HCT116 (cell line): ENCODE measurements at regions not wholly inside any gene's neighbourhood (a gene's known extent, or its start where the extent isn't known, plus 50 kb on each side); places are given as distances from the start of the nearest gene placed in this dataset.

Experiments
- ATAC-seq: fragments of 200-7000 bp; cut with Tn5 transposase; 2 replicates; pipeline ENCODE4 v1.9.1; 2020; ENCODE audit warnings: mild to moderate bottlenecking, moderate library complexity
- BruUV-seq: library from RNA; stranded (reverse); fragments of 400-500 nt; replicated peaks from 2 replicates; lab custom pipeline; 2021; lab: Mats Ljungman, UMichigan
- CTCF ChIA-PET: fragments of 300-600 bp; sonication (Branson Sonifier 250); formaldehyde crosslinking; loops from one replicate; lab custom pipeline; 2021; ENCODE audit warnings: antibody characterized with exemption; lab: Charles Lee
- POLR2A ChIA-PET: fragments of 300-600, 350-600 bp; sonication (Branson Sonifier 250); formaldehyde crosslinking; loops from one replicate; lab custom pipeline; 2021; ENCODE audit warnings: antibody characterized with exemption; lab: Charles Lee
- RAD21 ChIA-PET, 2 experiments: fragments of 300-600 bp; sonication (Branson Sonifier 250); formaldehyde crosslinking; loops; one replicate each; lab custom pipeline; 2023; ENCODE audit warnings: low total read pairs in 2 of 2; ENCODE audit not compliant: uncharacterized antibody in 2 of 2, unreplicated experiment in 2 of 2, low non-redundant PET in 1 of 2; lab: Charles Lee
- DNase-seq: peaks from one replicate; pipeline ENCODE4 v3.0.0-alpha.2; 2010; ENCODE audit warnings: low read depth, low spot score
- H2AFZ ChIP-seq: fragments of 200-600 bp; shearing (Covaris generic), sonication (generic); 2 replicates; pipeline ENCODE4 v1.6.1; 2017; ENCODE audit warnings: low read depth, mixed run types, mixed read lengths, antibody characterized with exemption, low read length; ENCODE audit not compliant: poor library complexity, severe bottlenecking
- H3K27ac ChIP-seq: 2 replicates; pipeline ENCODE4 v1.5.1; 2012; ENCODE audit warnings: low read depth, low read length
- H3K27me3 ChIP-seq: fragments of 200-600 bp; sonication (generic); 2 replicates; pipeline ENCODE4 v1.6.1; 2016; ENCODE audit warnings: mixed run types, low read length, mixed read lengths; ENCODE audit not compliant: insufficient read depth
- H3K36me3 ChIP-seq, 2 experiments: fragments of 200-500 bp in 1 of 2; fragments of 200-600 bp in 1 of 2; sonication (Bioruptor generic) in 1 of 2; sonication (generic) in 1 of 2; 2 replicates each; pipeline versions ENCODE4 v1.5.1 to v1.6.1; 2014 to 2016; ENCODE audit warnings: low read length in 2 of 2, inconsistent platforms in 1 of 2, mixed read lengths in 1 of 2, mixed run types in 1 of 2; ENCODE audit not compliant: insufficient read depth in 2 of 2, control insufficient read depth in 1 of 2
- H3K4me1 ChIP-seq, 2 experiments: fragments of 200-600 bp in 1 of 2; sonication (generic) in 1 of 2; 2 replicates each; pipeline versions ENCODE4 v1.5.1 to v1.6.1; 2012 to 2017; ENCODE audit warnings: low read length in 2 of 2, inconsistent platforms in 1 of 2, mild to moderate bottlenecking in 1 of 2, mixed read lengths in 1 of 2, mixed run types in 1 of 2, moderate library complexity in 1 of 2; ENCODE audit not compliant: insufficient read depth in 2 of 2, control insufficient read depth in 1 of 2
- H3K4me2 ChIP-seq: fragments of 200-600 bp; sonication (generic); 2 replicates; pipeline ENCODE4 v1.6.1; 2017; ENCODE audit warnings: mixed run types, low read length, mixed read lengths
- H3K4me3 ChIP-seq, 2 experiments: fragments of 200-600 bp in 1 of 2; sonication (generic) in 1 of 2; replicated peaks in 1 of 2; 2 replicates each; pipeline ENCODE4 v1.5.1; 2011 to 2016; ENCODE audit warnings: low read length in 2 of 2, control low read depth in 1 of 2, low read depth in 1 of 2, mild to moderate bottlenecking in 1 of 2, mixed read lengths in 1 of 2, mixed run types in 1 of 2
- H3K79me2 ChIP-seq: fragments of 200-600 bp; sonication (generic); 2 replicates; pipeline ENCODE4 v1.6.1; 2017; ENCODE audit warnings: mild to moderate bottlenecking, mixed run types, low read length, moderate library complexity, mixed read lengths; ENCODE audit not compliant: insufficient read depth
- H3K9ac ChIP-seq: fragments of 200-600 bp; sonication (generic); 2 replicates; pipeline ENCODE4 v1.6.1; 2016; ENCODE audit warnings: low read length, mixed read lengths
- H3K9me2 ChIP-seq: fragments of 200-600 bp; sonication (generic), shearing (Covaris generic); 2 replicates; pipeline ENCODE4 v1.6.1; 2017; ENCODE audit warnings: mixed run types, mild to moderate bottlenecking, moderate library complexity; ENCODE audit not compliant: insufficient read depth
- H3K9me3 ChIP-seq, 2 experiments: fragments of 200-500 bp in 1 of 2; fragments of 200-600 bp in 1 of 2; sonication (Bioruptor generic) in 1 of 2; sonication (generic) in 1 of 2; 2 replicates each; pipeline ENCODE4 v1.6.1; 2014 to 2017; ENCODE audit warnings: low read length in 2 of 2, mixed read lengths in 2 of 2, inconsistent platforms in 1 of 2, low read depth in 1 of 2, mild to moderate bottlenecking in 1 of 2, mixed run types in 1 of 2, moderate library complexity in 1 of 2; ENCODE audit not compliant: control insufficient read depth in 1 of 2, insufficient read depth in 1 of 2
- H4K20me1 ChIP-seq: fragments of 200-600 bp; sonication (generic), shearing (Covaris generic); 2 replicates; pipeline ENCODE4 v1.6.1; 2017; ENCODE audit warnings: mixed run types, mild to moderate bottlenecking, moderate library complexity; ENCODE audit not compliant: insufficient read depth
- CBX3 ChIP-seq: IDR thresholded peaks from 2 replicates; pipeline ENCODE4 v1.6.1; 2012; ENCODE audit warnings: low read depth
- CEBPB ChIP-seq: IDR thresholded peaks from 2 replicates; pipeline ENCODE4 v1.6.1; 2012; ENCODE audit warnings: low read depth
- EGR1 ChIP-seq: IDR thresholded peaks from 2 replicates; pipeline ENCODE4 v1.6.1; 2012; ENCODE audit warnings: low read depth
- ELF1 ChIP-seq: IDR thresholded peaks from 2 replicates; pipeline ENCODE4 v1.6.1; 2012; ENCODE audit warnings: low read depth, borderline replicate concordance
- FOSL1 ChIP-seq: IDR thresholded peaks from 2 replicates; pipeline ENCODE4 v1.6.1; 2012; ENCODE audit warnings: low read depth
- JUND ChIP-seq: IDR thresholded peaks from 2 replicates; pipeline ENCODE4 v1.6.1; 2012
- POLR2A ChIP-seq: IDR thresholded peaks from 2 replicates; pipeline ENCODE4 v1.7.0; 2011; ENCODE audit warnings: borderline replicate concordance; ENCODE audit not compliant: insufficient read depth, insufficient read length; ENCODE audit errors: extremely low read depth
- POLR2AphosphoS5 ChIP-seq: IDR thresholded peaks from 2 replicates; pipeline ENCODE4 v1.6.1; 2011; ENCODE audit warnings: mild to moderate bottlenecking, low read depth, low read length, moderate library complexity
- RAD21 ChIP-seq: IDR thresholded peaks from 2 replicates; pipeline ENCODE4 v1.6.1; 2012; ENCODE audit warnings: low read depth, mild to moderate bottlenecking
- SIN3A ChIP-seq: IDR thresholded peaks from 2 replicates; pipeline ENCODE4 v1.6.1; 2012; ENCODE audit warnings: low read depth
- SP1 ChIP-seq: IDR thresholded peaks from 2 replicates; pipeline ENCODE4 v1.6.1; 2012; ENCODE audit warnings: low read depth
- SRF ChIP-seq: IDR thresholded peaks from 2 replicates; pipeline ENCODE4 v1.6.1; 2012; ENCODE audit warnings: low read depth
- TCF7L2 ChIP-seq: IDR thresholded peaks from 2 replicates; pipeline ENCODE4 v1.7.0; 2011; ENCODE audit warnings: borderline replicate concordance, inconsistent platforms; ENCODE audit not compliant: insufficient read depth, insufficient read length; ENCODE audit errors: extremely low read depth
- ZNF274 ChIP-seq: fragments of 200-500 bp; sonication (Bioruptor generic); IDR thresholded peaks from 2 replicates; pipeline ENCODE4 v1.6.1; 2014; ENCODE audit warnings: mild to moderate bottlenecking, low read depth, low read length, inconsistent platforms
- intact Hi-C: fragments of 100-400 bp; cut with micrococcal nuclease; formaldehyde crosslinking; loops from 2 replicates; pipeline ENCODE4 v1.10.0; 2022
- TF ChIP-seq, protein P1 (sequence below): IDR thresholded peaks from 2 replicates; pipeline ENCODE4 v1.6.1; 2012; ENCODE audit warnings: low read depth
- TF ChIP-seq, protein P2 (sequence below): IDR thresholded peaks from 2 replicates; pipeline ENCODE4 v1.6.1; 2012
- TF ChIP-seq, protein P3 (sequence below), 3 experiments: fragments of 200-600 bp in 1 of 3; sonication (generic) in 1 of 3; IDR thresholded peaks in 2 of 3; conservative IDR thresholded peaks in 1 of 3; 2 replicates each; pipeline ENCODE4 v1.5.1; 2012 to 2017; ENCODE audit warnings: low read depth in 2 of 3, low read length in 2 of 3, antibody characterized with exemption in 1 of 3, borderline replicate concordance in 1 of 3, control low read depth in 1 of 3, mild to moderate bottlenecking in 1 of 3, mixed read lengths in 1 of 3, mixed run types in 1 of 3, moderate library complexity in 1 of 3; ENCODE audit not compliant: insufficient read depth in 1 of 3

DNA sequence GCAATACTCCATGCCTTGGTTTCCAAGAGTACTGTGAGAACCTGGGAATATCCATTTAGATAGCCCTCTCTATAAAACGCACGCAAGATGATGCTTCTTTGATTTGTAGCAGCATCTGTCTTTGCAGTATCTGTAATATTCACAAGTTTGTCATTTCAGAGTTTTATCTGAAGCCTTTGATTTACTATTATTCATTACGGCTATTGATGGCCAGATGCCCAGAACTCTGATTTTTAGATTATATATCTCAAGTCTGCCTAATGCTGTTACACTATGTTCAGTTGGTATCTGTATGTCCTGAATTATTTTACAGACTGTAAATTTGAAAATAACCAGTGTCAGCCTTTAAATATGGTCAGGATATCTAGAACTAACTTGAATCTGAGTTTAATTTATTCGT lies 233.3 kb downstream of the FAM170A start:
- no peak overlapping the region for H3K9ac ChIP-seq
- H3K27ac ChIP-seq: no peak overlapping the region
- H3K79me2 ChIP-seq: no peaks in the 10 kb centered on the region
- H3K4me1 ChIP-seq: 0 out of 4 replicates have a peak, but pooled peaks cover 0 to 2% of the 10 kb centered on the region in 2 experiments
- ATAC-seq: no peak
- H3K4me2 ChIP-seq: no peak overlapping the region
- H2AFZ ChIP-seq: no peak overlapping the region
- H3K4me3 ChIP-seq: no peak overlapping the region
- CTCF ChIA-PET: no interaction called here
- no peaks in the 10 kb centered on the region for H3K9me2 ChIP-seq
- H4K20me1 ChIP-seq: no peaks in the 10 kb centered on the region
- POLR2A ChIA-PET: no interaction called here
- RAD21 ChIA-PET: no interaction called here
- TF ChIP-seq, protein P1, sequence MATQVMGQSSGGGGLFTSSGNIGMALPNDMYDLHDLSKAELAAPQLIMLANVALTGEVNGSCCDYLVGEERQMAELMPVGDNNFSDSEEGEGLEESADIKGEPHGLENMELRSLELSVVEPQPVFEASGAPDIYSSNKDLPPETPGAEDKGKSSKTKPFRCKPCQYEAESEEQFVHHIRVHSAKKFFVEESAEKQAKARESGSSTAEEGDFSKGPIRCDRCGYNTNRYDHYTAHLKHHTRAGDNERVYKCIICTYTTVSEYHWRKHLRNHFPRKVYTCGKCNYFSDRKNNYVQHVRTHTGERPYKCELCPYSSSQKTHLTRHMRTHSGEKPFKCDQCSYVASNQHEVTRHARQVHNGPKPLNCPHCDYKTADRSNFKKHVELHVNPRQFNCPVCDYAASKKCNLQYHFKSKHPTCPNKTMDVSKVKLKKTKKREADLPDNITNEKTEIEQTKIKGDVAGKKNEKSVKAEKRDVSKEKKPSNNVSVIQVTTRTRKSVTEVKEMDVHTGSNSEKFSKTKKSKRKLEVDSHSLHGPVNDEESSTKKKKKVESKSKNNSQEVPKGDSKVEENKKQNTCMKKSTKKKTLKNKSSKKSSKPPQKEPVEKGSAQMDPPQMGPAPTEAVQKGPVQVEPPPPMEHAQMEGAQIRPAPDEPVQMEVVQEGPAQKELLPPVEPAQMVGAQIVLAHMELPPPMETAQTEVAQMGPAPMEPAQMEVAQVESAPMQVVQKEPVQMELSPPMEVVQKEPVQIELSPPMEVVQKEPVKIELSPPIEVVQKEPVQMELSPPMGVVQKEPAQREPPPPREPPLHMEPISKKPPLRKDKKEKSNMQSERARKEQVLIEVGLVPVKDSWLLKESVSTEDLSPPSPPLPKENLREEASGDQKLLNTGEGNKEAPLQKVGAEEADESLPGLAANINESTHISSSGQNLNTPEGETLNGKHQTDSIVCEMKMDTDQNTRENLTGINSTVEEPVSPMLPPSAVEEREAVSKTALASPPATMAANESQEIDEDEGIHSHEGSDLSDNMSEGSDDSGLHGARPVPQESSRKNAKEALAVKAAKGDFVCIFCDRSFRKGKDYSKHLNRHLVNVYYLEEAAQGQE: no peak
- no peak for TF ChIP-seq RAD21
- TF ChIP-seq POLR2A: no peak
- TF ChIP-seq SP1: no peak
- no peak for TF ChIP-seq FOSL1
- TF ChIP-seq POLR2AphosphoS5: no peak
- no peak for TF ChIP-seq SIN3A
- TF ChIP-seq ELF1: no peak
- no peak for TF ChIP-seq TCF7L2
- TF ChIP-seq, protein P2, sequence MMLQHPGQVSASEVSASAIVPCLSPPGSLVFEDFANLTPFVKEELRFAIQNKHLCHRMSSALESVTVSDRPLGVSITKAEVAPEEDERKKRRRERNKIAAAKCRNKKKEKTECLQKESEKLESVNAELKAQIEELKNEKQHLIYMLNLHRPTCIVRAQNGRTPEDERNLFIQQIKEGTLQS: no peak
- TF ChIP-seq CEBPB: no peak
- no peak for TF ChIP-seq ZNF274
- no peak for TF ChIP-seq EGR1
- TF ChIP-seq JUND: no peak
- TF ChIP-seq, protein P3, sequence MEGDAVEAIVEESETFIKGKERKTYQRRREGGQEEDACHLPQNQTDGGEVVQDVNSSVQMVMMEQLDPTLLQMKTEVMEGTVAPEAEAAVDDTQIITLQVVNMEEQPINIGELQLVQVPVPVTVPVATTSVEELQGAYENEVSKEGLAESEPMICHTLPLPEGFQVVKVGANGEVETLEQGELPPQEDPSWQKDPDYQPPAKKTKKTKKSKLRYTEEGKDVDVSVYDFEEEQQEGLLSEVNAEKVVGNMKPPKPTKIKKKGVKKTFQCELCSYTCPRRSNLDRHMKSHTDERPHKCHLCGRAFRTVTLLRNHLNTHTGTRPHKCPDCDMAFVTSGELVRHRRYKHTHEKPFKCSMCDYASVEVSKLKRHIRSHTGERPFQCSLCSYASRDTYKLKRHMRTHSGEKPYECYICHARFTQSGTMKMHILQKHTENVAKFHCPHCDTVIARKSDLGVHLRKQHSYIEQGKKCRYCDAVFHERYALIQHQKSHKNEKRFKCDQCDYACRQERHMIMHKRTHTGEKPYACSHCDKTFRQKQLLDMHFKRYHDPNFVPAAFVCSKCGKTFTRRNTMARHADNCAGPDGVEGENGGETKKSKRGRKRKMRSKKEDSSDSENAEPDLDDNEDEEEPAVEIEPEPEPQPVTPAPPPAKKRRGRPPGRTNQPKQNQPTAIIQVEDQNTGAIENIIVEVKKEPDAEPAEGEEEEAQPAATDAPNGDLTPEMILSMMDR (IDR thresholded peaks at IDR 0.05 in 2 of 3, conservative IDR thresholded peaks at IDR 0.05 in 1 of 3; ENCODE audit: borderline replicate concordance in 1 of 3, insufficient read depth in 1 of 3, low read depth in 2 of 3, low read length in 2 of 3): no peak
- no peak for TF ChIP-seq CBX3
- TF ChIP-seq SRF: no peak
- TF ChIP-seq, all 23 proteins: peak for 0
- no peaks in the 10 kb centered on the region for H3K36me3 ChIP-seq
- H3K27me3 ChIP-seq: no peaks in the 10 kb centered on the region
- no peak for DNase-seq
- intact Hi-C loops: no loop called here
- BruUV-seq: no TSS peak
- no peaks in the 10 kb centered on the region for H3K9me3 ChIP-seq
